B cell (primary cell): ENCODE measurements at regions not wholly inside any gene's neighbourhood (a gene's known extent, or its start where the extent isn't known, plus 50 kb on each side); places are given as distances from the start of the nearest gene placed in this dataset.

Source experiments
- CTCF ChIP-seq: fragments of 200-600 bp; IDR thresholded peaks from one replicate; pipeline ENCODE4 v1.8.0; 2022; ENCODE audit warnings: antibody characterized with exemption, mild to moderate bottlenecking
- EZH2 ChIP-seq: IDR thresholded peaks from 2 replicates; pipeline ENCODE4 v1.6.1; 2012; ENCODE audit warnings: borderline replicate concordance, low read depth, mild to moderate bottlenecking, moderate library complexity, low read length; ENCODE audit not compliant: insufficient read depth, poor library complexity, severe bottlenecking

DNA sequence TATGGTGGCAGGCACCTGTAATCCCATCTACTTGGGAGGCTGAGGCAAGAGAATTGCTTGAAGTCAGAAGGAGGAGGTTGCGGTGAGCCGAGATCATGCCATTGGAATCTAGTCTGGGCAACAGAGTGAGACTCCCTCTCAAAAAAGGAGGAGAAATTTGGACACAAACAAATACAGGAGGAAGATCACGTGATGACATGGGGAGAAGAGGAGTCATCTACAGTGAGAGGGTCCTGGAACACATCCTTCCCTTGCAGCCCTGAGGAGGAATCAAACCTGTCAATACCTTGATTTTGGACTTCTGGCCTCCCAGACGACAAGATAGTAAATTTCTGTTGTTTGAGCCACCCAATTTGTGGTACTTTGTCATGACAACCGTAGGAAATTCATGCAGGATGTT, 671.9 kb upstream of the EEF2KMT start:
- TF ChIP-seq CTCF (no peak), EZH2 (no peak)
